NCI-H2081 treated with DMSO at 0.1 percent for 48 hours (cell line): ENCODE measurements at regions not wholly inside any gene's neighbourhood (a gene's known extent, or its start where the extent isn't known, plus 50 kb on each side); places are given as distances from the start of the nearest gene placed in this dataset.

Experiments
- DNase-seq: peaks from one replicate; lab custom pipeline; 2025; lab: John Stamatoyannopoulos, UW

- DNase-seq: no peak
These were observed 135.6 kb upstream of the SMAD1 start for GRCh38 chr4:145346081-145346480.

GRCh38 chr4:145345401-145345800 lies 136.3 kb upstream of the SMAD1 start:
- no peak for DNase-seq

- DNase-seq: no peak
These were observed 140.3 kb upstream of the SMAD1 start for GRCh38 chr4:145341381-145341780.

- DNase-seq: no peak
These were observed 141.5 kb upstream of the SMAD1 start for GRCh38 chr4:145340071-145340675.

- no peak for DNase-seq
These were observed 142.5 kb upstream of the SMAD1 start for GRCh38 chr4:145339075-145339725.

- DNase-seq: no peak
These were observed 143.1 kb upstream of the SMAD1 start for GRCh38 chr4:145338568-145338967.

- no peak for DNase-seq
These were observed 144.3 kb upstream of the SMAD1 start for GRCh38 chr4:145337391-145337790.

- no peak for DNase-seq
These were observed 147.9 kb upstream of the SMAD1 start for GRCh38 chr4:145333786-145334185.

- no peak for DNase-seq
These were observed 146.1 kb upstream of the OTUD4 start for GRCh38 chr4:145326491-145326890.

- DNase-seq: no peak
These were observed 143.8 kb upstream of the OTUD4 start for GRCh38 chr4:145324161-145324560.

- no peak for DNase-seq
These were observed 139.9 kb upstream of the OTUD4 start for GRCh38 chr4:145320294-145320693.

- DNase-seq: no peak
These were observed 139.4 kb upstream of the OTUD4 start for GRCh38 chr4:145319751-145320150.

GRCh38 chr4:145316897-145317574 lies 136.6 kb upstream of the OTUD4 start:
- no peak for DNase-seq

GRCh38 chr4:145315811-145316225 lies 135.4 kb upstream of the OTUD4 start:
- no peak for DNase-seq

- no peak for DNase-seq
These were observed 128.2 kb upstream of the OTUD4 start for GRCh38 chr4:145308598-145308997.

GRCh38 chr4:145307763-145308430 lies 127.5 kb upstream of the OTUD4 start:
- no peak for DNase-seq

- no peak for DNase-seq
These were observed 126.7 kb upstream of the OTUD4 start for GRCh38 chr4:145307120-145307519.

- no peak for DNase-seq
These were observed 122.3 kb upstream of the OTUD4 start for GRCh38 chr4:145302725-145303124.

GRCh38 chr4:145301386-145302080 lies 121.1 kb upstream of the OTUD4 start:
- DNase-seq: no peak

GRCh38 chr4:145299380-145300076 lies 119.1 kb upstream of the OTUD4 start:
- DNase-seq: no peak

- DNase-seq: no peak
These were observed 118.5 kb upstream of the OTUD4 start for GRCh38 chr4:145298885-145299284.

GRCh38 chr4:145297556-145297955 lies 117.2 kb upstream of the OTUD4 start:
- no peak for DNase-seq
